ENCODE measurements at regions not wholly inside any gene's neighbourhood (a gene's known extent, or its start where the extent isn't known, plus 50 kb on each side); places are given as distances from the start of the nearest gene placed in this dataset.
"Not testable (repeated sequence)": the region's sequence is repeated elsewhere in the genome, so short reads cannot be mapped to it uniquely, and the experiment has no call there.

DNA sequence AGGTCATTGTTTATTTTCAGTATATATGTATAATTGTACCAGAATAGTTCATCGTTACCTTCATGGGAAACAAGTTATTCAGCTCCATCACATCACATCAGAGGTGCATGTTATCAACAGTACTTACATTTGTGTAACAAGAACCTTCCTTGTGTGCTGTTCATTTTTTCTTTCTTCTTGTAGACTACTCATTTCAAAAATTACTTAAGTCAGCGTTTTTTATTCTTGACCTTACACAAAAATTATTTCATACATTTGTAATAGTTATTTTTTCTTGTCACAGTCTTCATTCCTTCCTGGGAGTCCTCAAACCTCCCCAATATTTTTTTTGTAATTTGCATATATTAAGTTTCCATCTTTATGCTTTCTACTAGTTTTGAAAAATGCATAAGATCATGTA, 725.7 kb upstream of the ADGRB3 start:
- intact Hi-C loops (cut with micrococcal nuclease): no loop called here

GRCh38 chr6:67908379-67908778, 726.7 kb upstream of the ADGRB3 start:
- intact Hi-C loops (cut with micrococcal nuclease): no loop called here

GRCh38 chr6:67904735-67905134, 730.3 kb upstream of the ADGRB3 start:
- intact Hi-C loops (cut with micrococcal nuclease): not testable (repeated sequence)

DNA sequence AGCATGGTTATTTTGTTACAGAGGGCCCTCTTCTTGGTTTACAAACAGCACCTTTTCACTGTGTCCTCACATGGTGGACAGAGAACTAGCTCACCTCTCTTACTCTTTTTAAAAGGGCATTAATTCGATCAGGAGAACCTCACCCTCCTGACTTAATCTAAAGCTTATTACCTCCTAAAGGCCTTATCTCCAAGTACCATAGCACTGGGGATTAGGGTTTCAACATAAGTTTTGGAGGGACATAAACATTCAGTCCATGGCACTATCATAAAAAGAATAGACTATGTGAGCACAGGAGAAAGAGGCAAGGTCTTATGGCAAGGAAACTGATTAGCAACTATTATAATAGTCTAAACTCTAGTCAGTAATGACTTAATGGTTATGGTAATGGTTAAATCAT, 736.2 kb upstream of the ADGRB3 start:
- intact Hi-C loops (cut with micrococcal nuclease): no loop called here

DNA sequence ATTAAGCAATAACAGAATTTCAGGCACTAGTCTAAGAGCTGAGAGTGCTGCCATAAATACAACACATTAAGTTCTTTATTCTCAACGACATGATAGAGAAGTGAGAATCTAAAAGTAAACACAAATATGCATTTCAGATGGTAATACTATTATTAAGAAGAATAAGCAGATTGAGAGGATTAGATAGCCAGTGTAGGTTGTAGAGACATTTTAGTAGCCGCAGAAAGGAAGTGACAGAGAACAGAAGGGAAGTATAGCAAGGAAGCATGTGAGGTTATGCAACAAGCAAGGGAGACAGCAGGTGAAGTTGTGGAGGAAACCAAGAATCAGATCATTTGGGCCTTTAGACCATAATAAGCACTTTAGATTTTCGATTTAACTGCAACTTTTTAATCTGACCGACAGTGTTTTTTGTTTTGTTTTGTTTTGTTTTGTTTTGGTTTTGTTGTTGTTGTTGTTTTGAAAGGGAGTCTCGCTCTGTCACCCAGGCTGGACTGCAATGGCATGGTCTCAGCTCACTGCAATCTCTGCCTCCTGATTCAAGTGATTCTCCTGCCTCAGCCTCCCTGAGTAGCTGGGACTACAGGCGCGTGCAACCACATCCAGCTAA, 737.0 kb upstream of the ADGRB3 start:
- intact Hi-C loops (cut with micrococcal nuclease): no loop called here

- intact Hi-C loops (cut with micrococcal nuclease): no loop called here
These were observed 738.6 kb upstream of the ADGRB3 start for GRCh38 chr6:67896476-67896875.

DNA sequence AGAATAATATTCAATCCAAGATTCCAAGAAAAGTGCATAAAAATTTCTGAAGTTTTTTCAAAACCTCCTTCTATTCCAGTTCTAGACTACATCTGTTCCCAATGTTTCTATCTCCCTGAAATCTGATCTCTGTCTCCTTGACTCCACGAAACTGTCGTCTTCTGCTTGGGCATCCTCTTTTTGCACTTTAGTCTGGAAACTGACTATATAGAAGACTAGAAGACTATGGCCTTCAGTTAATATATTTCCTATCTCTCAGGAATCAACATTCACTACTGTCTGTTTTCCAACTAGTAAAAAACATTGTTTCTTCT, 745.4 kb upstream of the ADGRB3 start:
- intact Hi-C loops (cut with micrococcal nuclease): no loop called here

DNA sequence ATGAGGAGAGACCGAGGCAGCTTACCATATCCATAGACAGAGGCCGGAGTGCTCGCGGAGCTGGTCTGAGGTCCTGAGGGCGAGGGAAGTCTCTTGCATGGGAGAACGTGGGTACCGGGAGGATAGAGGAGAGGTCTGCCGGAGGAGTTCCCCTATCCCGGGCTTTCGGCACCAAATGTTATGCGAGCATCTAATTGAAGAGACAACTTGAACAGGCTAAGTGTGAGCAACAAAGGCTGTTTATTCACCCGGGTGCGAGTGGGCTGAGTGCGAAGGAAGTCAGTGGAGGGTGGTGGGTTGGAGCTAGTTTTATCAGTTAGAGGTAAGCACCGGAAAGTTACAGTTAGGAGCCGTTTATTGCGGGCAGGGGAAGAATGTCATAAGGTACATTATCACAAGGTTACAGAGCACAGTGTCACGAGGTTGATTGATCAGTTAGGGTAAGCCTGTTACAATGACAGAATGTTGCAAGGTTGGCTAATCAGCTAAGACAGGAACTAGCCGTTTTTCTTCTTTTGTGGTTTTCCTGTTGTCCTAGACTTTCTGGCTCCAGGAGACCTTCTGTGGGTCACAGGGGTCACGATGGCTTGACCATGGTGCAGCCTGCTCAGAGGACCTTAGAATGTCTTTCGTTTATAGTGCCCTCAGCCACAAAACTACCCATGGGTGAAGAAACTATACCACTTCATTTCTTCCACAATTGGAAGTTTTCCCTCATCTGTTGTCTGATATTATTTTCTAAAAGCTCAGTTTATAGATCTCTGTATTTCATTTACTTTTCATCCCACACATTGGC, 746.0 kb upstream of the ADGRB3 start:
- intact Hi-C loops (cut with micrococcal nuclease): no loop called here

DNA sequence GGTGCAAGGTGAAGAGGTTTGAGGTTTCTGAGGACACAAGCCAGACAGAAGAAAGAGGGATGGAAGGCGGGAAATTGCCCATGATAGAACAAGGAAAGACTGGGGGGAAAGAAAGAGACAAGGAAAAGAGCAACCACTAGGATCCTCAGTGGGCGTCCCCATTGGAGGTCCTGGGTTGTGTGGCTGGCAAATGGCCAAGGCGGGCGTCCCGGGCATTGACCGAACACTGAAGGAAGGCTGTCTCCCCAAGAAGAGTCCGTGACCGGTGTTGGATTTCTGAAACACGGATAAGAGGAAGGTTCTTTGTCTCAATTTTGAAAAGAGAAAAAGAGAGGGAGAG, 746.6 kb upstream of the ADGRB3 start:
- intact Hi-C loops (cut with micrococcal nuclease): no loop called here

DNA sequence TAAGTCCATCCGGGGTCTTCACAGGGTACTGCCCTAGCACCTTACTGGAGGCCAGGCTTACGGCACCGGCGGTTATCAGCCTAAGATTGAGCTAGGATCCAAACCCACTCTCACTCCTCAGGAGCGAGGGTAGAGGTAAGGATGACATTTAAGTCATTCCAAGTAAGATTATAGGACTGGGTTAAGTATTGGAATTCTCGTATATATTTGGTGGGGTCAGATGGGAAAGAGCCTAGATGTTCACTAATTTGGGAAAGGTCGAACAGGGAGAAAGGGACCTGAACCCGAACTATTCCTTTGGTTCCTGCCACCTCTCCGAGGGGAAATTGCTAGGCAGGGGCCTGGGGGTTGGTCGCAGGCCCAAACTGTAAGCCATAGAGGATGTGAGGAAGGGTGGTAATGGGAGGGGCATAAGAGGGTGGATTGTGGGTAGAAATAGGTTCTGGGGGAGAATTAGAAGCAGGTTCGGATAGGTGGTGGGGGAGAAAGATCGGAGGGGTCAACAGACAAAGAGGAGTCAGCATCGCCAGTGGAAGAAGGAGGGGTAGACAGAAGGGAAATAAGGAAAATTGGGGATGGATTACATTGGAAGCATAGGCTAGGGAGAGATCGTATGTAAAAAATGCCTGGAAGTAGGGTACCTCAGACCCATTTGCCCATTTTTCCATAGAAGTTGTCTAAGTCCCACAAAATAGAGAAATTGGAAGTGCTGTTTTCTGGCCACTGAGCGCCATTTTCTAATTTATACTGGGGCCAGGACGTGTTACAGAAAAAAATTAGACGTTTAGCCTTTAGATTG, 747.1 kb upstream of the ADGRB3 start:
- intact Hi-C loops (cut with micrococcal nuclease): no loop called here

DNA sequence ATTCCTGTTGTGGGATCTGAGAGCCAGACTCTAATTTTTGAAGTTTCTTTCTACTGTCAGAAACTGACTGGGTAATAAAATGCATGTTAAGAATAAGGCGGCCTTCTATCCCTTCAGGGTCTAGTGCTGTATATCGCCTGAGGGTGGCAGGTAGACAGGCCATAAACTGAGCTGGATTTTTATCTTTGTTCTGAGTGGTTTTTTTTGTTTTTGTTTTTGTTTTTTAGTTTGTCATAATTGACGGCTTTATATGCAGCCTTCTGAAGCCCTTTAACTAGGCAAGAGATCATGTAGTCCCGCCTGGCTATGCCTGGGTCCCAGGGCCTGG, 747.7 kb upstream of the ADGRB3 start:
- intact Hi-C loops (cut with micrococcal nuclease): no loop called here

DNA sequence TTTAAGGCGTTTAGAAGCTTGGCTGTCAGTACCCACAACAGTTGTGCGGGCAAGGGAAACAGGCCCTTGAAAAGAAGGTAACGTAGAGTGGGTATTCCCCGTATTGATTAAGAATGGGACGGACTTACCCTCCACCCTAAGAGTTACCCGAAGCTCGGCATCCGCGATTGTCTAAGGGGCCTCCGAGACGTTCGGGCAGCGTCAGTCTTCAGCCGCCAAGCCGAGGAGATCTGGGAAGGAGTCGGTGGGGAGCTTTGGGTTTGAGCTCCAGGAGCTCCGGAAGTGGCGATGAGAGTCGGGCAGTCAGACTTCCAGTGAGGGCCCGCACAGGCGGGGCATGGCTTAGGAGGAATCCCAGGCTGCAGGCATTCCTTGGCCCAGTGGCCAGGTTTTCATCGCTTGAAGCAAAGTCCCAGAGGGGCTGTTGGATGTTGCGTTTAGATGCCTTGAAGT, 748.2 kb upstream of the ADGRB3 start:
- intact Hi-C loops (cut with micrococcal nuclease): no loop called here

DNA sequence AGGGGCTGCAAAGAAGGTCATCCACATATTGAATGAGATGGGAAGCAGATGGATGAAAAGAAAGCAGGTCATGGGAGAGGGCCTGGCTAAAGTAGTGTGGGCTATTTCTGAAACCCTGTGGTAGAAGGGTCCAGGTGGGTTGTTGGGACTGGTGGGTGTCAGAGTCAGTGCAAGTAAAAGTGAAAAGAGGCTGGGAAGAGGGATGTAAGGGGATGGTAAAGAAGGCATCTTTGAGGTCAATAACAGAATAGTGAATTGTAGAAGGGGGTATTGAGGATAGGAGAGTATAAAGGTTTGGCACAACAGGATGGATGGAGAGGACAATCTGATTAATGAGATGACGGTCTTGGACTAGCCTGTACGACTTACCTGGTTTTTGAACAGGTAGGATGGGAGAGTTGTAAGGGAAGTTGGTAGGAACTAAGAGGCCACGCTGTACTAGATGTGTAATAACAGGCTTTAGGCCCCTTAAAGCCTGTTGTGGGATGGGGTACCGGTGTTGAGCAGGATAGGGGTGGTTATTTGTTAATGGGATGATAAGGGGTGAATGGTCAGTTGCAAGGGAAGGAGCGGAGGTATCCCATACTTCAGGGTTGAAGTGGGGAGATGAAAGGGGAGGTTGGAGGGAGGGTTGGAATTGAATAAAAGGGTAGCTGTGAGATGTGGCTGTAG, 748.9 kb upstream of the ADGRB3 start:
- intact Hi-C loops (cut with micrococcal nuclease): no loop called here

DNA sequence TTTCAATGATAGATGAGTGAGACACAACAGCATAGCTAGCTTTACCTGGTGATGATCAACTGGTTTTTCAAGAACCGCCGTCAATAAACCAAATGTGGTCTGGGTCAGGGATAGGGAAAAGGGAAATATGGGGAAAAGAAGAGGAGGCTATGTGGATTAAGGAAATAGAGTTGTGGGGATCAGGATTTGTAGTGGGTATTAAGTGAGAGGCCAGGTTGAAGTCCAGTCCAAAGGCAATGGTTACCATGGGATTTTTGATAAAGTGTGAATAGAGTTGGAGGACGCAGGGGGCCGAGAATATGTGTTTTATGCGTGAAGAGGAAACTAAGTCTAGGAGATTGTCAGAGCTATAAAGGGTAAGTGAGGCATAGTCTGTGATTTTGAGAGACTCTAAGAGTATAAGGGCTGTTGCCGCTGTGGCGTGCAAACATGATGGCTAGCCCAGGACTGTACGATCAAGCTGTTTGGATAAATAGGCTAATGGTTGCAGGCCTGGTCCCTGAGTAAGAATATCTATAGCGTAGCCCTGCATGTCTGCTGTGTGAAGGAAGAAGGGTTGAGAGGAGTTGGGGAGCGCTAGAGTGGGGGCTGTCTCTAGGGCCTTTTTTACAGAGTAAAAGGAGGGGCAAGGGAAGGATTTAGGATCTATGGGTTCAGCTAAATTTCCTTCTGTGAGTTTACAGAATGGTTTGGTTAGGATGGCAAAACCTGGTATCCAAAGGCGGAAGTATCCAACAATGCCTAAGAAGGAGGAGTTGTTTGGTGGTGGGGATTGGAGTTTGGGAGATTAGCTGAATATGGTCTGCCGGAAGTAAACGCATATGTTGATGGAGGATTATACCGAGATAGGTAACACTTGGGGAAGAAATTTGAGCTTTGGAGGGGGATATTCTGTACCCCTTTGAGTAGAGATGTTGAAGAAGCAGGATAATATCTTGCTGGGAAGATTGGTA, 749.7 kb upstream of the ADGRB3 start:
- intact Hi-C loops (cut with micrococcal nuclease): no loop called here

- intact Hi-C loops (cut with micrococcal nuclease): no loop called here
These were observed 750.6 kb upstream of the ADGRB3 start for GRCh38 chr6:67884442-67884841.

DNA sequence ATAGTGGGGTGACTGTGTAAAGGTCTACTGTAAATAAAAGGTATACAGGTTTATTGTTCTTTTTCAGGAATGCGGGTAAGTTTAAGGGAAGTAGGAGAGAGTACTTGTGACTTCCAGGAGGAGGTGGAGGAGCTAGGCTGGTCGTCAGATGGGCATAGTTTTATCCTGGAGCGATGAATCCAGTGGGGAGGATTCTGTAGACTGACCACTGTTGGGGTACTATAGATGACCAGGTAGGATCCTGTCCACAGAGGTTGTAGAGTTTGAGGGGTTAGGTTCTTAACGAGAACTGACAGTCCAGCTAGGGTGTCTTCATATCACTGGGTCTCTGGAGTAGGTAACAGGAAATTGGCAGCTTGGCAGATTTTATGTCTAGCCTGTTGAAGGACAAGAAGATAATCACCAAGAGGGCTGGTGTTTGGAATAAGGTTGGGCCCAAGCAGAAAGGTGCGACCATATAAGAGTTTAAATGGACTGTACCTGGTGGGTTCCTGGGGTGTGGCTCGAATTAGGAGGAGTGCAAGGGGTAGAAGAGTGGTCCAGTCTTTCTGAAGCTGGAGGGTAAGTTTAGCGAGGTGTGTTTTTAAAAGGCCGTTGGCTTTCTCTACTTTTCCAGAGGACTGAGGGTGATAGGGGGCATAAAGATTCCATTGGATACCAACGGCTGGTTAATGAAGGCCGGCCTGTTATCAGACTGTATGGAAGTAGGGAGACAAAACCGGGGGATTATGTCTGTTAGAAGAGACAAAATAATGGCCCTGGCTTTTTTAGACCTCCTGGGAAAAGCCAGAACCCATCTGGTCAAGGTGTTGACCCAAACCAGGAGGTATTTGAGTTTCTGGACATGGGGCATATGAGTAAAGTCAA, 751.3 kb upstream of the ADGRB3 start:
- intact Hi-C loops (cut with micrococcal nuclease): no loop called here

- intact Hi-C loops (cut with micrococcal nuclease): no loop called here
These were observed 752.4 kb upstream of the ADGRB3 start for GRCh38 chr6:67882436-67883311.

DNA sequence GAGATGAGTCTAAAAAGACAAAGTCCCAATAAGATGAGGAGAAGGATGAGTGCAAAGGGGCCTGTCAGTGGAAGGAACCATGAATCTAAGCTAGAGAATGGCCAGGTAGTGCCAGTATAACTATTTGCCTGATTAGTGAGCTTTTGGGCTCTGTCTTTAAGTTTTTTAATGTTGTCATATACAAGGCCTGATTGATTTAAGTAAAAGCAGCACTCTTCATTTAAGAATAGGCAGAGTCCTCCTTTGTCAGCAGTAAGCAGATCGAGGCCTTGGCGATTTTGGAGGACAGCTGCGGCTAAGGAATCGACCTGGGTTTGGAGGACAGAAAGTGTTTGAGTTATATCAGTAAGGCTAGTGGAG, 753.4 kb upstream of the ADGRB3 start:
- intact Hi-C loops (cut with micrococcal nuclease): no loop called here
